ENCODE measurements at regions not wholly inside any gene's neighbourhood (a gene's known extent, or its start where the extent isn't known, plus 50 kb on each side); places are given as distances from the start of the nearest gene placed in this dataset.

DNA sequence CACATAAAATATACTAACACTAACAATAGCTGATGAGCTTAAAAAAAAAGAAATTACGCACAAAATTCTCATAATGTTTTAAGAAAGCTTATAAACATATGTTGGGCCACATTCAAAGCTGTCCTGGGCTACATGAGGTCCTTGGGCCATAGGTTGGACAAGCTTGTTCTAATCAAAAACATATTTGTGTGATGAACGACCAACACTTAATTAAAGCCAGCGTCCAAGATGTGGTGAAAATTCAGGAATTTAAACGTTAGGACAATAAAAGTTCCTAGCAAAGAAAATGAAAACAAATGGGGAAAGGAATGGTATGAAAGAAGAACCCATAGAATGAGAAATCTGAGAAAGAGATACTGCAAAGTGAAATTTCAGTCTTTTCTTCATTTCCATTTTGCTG is 429.6 kb upstream of the DMAC1 start:
- ATAC-seq (no peak), DNase-seq (no peak)
- Histone ChIP-seq H3K4me1 (no peaks in the 10 kb centered on the region), H3K4me3 (no peak overlapping the region), H3K27ac (no peak overlapping the region), H3K27me3 (no peaks in the 10 kb centered on the region), H3K9me3 (no peaks in the 10 kb centered on the region), H3K36me3 (replicated peaks in 1 of 2; ENCODE audit: insufficient read depth in 1 of 2, low read depth in 2 of 2) (no peaks in the 10 kb centered on the region)
- intact Hi-C loops (cut with DNase I): no loop called here
- TF ChIP-seq POLR2A (IDR thresholded peaks at IDR 0.05): no peak
- TF ChIP-seq, protein P1, sequence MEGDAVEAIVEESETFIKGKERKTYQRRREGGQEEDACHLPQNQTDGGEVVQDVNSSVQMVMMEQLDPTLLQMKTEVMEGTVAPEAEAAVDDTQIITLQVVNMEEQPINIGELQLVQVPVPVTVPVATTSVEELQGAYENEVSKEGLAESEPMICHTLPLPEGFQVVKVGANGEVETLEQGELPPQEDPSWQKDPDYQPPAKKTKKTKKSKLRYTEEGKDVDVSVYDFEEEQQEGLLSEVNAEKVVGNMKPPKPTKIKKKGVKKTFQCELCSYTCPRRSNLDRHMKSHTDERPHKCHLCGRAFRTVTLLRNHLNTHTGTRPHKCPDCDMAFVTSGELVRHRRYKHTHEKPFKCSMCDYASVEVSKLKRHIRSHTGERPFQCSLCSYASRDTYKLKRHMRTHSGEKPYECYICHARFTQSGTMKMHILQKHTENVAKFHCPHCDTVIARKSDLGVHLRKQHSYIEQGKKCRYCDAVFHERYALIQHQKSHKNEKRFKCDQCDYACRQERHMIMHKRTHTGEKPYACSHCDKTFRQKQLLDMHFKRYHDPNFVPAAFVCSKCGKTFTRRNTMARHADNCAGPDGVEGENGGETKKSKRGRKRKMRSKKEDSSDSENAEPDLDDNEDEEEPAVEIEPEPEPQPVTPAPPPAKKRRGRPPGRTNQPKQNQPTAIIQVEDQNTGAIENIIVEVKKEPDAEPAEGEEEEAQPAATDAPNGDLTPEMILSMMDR (IDR thresholded peaks at IDR 0.05): no peak
- WGBS, 2 donors: 69 to 71% methylated on average over 4 of the region's 4 CpGs

DNA sequence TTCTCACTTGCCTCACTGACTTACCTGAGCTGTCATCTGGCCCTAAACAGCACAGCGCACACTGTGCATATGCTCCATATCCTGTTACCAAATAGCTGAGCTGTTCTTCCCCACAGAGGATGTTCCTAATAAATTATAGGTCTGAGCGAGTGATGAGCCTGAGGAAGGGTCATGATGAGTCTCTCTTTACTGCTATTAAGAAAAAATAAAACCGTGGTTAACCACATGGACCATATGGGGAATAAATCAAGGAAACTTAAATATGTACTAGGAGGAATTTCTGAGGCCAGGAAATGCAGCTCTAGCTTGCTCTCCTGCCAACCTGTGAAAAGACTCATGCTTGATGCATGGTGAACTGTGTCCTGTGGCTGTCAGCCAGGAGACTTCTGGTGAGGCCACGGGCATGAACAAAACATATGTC is 424.8 kb upstream of the DMAC1 start:
- no peaks in the 10 kb centered on the region for H3K36me3 ChIP-seq (replicated peaks in 1 of 2; ENCODE audit: insufficient read depth in 1 of 2, low read depth in 2 of 2)
- H3K27ac ChIP-seq: no peak overlapping the region
- DNase-seq: no peak
- H3K27me3 ChIP-seq: no peaks in the 10 kb centered on the region
- ATAC-seq: no peak
- H3K9me3 ChIP-seq: no peaks in the 10 kb centered on the region
- intact Hi-C loops (cut with DNase I): no loop called here
- no peaks in the 10 kb centered on the region for H3K4me1 ChIP-seq
- WGBS, 2 donors: 67 to 72% methylated on average over 4 of the region's 4 CpGs
- no peak for TF ChIP-seq POLR2A (IDR thresholded peaks at IDR 0.05)
- TF ChIP-seq, protein P1 (IDR thresholded peaks at IDR 0.05): no peak
- H3K4me3 ChIP-seq: no peak overlapping the region

DNA sequence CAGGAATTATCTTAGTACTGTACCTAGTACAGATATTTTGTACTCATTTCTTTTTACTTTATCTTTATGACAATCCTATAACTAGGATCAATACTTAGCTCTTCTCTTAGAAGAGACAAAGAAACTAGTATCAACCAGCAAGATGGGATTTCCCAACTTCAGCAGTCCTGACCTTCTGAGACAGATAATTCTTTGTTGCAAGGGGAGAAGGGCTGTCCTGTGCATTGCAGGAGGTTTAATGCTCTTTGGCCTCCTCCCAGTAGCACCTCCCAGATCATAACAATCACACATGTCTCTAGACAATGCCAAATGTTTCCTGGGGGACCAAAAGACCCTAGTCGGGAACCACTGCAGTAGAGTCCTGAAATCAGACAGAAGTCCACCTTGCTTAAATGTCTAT is 424.3 kb upstream of the DMAC1 start:
- H3K9me3 ChIP-seq: no peaks in the 10 kb centered on the region
- 67 to 100% methylated on average over 1 of the region's 1 CpG for WGBS, 2 donors
- TF ChIP-seq, protein P1 (IDR thresholded peaks at IDR 0.05): no peak
- TF ChIP-seq POLR2A (IDR thresholded peaks at IDR 0.05): no peak
- no peaks in the 10 kb centered on the region for H3K27me3 ChIP-seq
- H3K4me3 ChIP-seq: no peak overlapping the region
- intact Hi-C loops (cut with DNase I): no loop called here
- no peaks in the 10 kb centered on the region for H3K36me3 ChIP-seq (replicated peaks in 1 of 2; ENCODE audit: insufficient read depth in 1 of 2, low read depth in 2 of 2)
- ATAC-seq (no peak), DNase-seq (no peak)
- H3K27ac ChIP-seq: no peak overlapping the region
- H3K4me1 ChIP-seq: no peaks in the 10 kb centered on the region

DNA sequence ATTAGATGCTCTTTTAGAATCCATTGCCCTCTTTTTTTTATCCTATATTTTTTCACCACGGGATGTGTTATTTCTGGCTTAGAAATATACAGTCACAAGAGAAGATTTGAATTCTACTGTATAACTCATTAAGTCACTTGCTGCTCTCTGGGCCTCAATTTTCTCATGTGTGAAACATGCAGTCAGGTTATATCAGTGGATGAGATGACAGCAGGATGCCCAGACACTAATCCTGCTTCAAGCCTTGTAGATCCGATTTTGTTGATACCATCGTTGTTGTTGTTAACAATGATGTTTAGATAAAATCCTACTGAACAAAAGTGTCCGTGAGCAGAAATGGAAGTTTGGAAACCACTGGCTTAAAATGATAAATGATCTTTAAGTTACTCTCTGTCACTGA is 421.9 kb upstream of the DMAC1 start:
- 41 to 60% methylated on average over 4 of the region's 4 CpGs for WGBS, 2 donors
- H3K4me1 ChIP-seq: no peaks in the 10 kb centered on the region
- no peak overlapping the region for H3K4me3 ChIP-seq
- TF ChIP-seq, protein P1 (IDR thresholded peaks at IDR 0.05): no peak
- no peak for TF ChIP-seq POLR2A (IDR thresholded peaks at IDR 0.05)
- no peak for ATAC-seq
- DNase-seq: no peak
- no peak overlapping the region for H3K27ac ChIP-seq
- H3K36me3 ChIP-seq (replicated peaks in 1 of 2; ENCODE audit: insufficient read depth in 1 of 2, low read depth in 2 of 2): no peaks in the 10 kb centered on the region
- intact Hi-C loops (cut with DNase I): no loop called here
- no peaks in the 10 kb centered on the region for H3K9me3 ChIP-seq
- H3K27me3 ChIP-seq: no peaks in the 10 kb centered on the region

DNA sequence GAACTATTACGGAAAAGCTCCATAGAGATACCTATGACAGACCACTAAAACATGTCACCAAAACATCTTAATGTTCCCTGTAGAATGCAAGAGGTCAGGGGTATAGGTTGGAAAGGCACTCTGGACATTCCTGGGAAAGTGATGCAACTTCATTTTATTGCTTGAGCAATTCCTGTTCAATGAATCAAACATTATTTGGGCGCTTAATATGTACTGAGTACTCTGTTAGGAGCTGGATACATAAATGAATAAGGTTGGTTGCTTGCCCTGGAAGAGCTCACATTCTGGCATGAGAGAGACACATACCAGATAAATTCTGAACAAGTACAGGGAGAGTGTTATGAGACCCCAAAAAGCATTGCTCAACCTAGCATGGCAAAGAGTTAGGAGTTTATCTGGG is 408.9 kb upstream of the DMAC1 start:
- no peaks in the 10 kb centered on the region for H3K36me3 ChIP-seq (replicated peaks in 1 of 2; ENCODE audit: insufficient read depth in 1 of 2, low read depth in 2 of 2)
- no peak overlapping the region for H3K27ac ChIP-seq
- no peaks in the 10 kb centered on the region for H3K9me3 ChIP-seq
- no peak overlapping the region for H3K4me3 ChIP-seq
- H3K27me3 ChIP-seq: no peaks in the 10 kb centered on the region
- no peak for TF ChIP-seq POLR2A (IDR thresholded peaks at IDR 0.05)
- TF ChIP-seq, protein P1 (IDR thresholded peaks at IDR 0.05): no peak
- ATAC-seq (no peak), DNase-seq (no peak)
- WGBS, 2 donors: 87 to 88% methylated on average over 2 of the region's 2 CpGs
- intact Hi-C loops (cut with DNase I): no loop called here
- H3K4me1 ChIP-seq: no peaks in the 10 kb centered on the region

Data from body of pancreas (tissue), 4 donors.